Activated CD4-positive, alpha-beta T cell treated with anti-CD3 and anti-CD28 coated beads, Interleukin-10, Interleukin-2, amounts not matched to agents 100 ng/mL and 50 ng/mL, durations not matched to agents 16 hours and 8 hours (primary cell): ENCODE measurements at regions not wholly inside any gene's neighbourhood (a gene's known extent, or its start where the extent isn't known, plus 50 kb on each side); places are given as distances from the start of the nearest gene placed in this dataset.

Experiments
- DNase-seq: peaks from one replicate; pipeline ENCODE4 v3.0.0-alpha.2; 2020

- DNase-seq, result no peak
Measured at GRCh38 chr5:68759593-68759992, 334.2 kb upstream of the SLC30A5 start.

GRCh38 chr5:68762201-68762600 is 331.6 kb upstream of the SLC30A5 start:
- no peak for DNase-seq

GRCh38 chr5:68766952-68767464 is 326.8 kb upstream of the SLC30A5 start:
- no peak for DNase-seq

GRCh38 chr5:68770551-68770950 is 323.3 kb upstream of the SLC30A5 start:
- DNase-seq, result no peak

GRCh38 chr5:68771221-68771620 is 322.6 kb upstream of the SLC30A5 start:
- no peak for DNase-seq

GRCh38 chr5:68771732-68772131 is 322.1 kb upstream of the SLC30A5 start:
- no peak for DNase-seq

- no peak for DNase-seq
Measured at GRCh38 chr5:68776381-68776780, 317.4 kb upstream of the SLC30A5 start.

- DNase-seq, result no peak
Measured at GRCh38 chr5:68777135-68777534, 316.7 kb upstream of the SLC30A5 start.

- DNase-seq, result no peak
Measured at GRCh38 chr5:68778484-68778883, 315.3 kb upstream of the SLC30A5 start.

- no peak for DNase-seq
Measured at GRCh38 chr5:68780299-68780955, 313.4 kb upstream of the SLC30A5 start.

- no peak for DNase-seq
Measured at GRCh38 chr5:68793074-68793473, 300.7 kb upstream of the SLC30A5 start.

- no peak for DNase-seq
Measured at GRCh38 chr5:68793993-68794392, 299.8 kb upstream of the SLC30A5 start.

GRCh38 chr5:68795190-68795589 is 298.6 kb upstream of the SLC30A5 start:
- no peak for DNase-seq

GRCh38 chr5:68798877-68799843 is 294.7 kb upstream of the SLC30A5 start:
- no peak for DNase-seq

- DNase-seq, result no peak
Measured at GRCh38 chr5:68802430-68802829, 291.4 kb upstream of the SLC30A5 start.

GRCh38 chr5:68803881-68804319 is 289.9 kb upstream of the SLC30A5 start:
- DNase-seq, result no peak

- no peak for DNase-seq
Measured at GRCh38 chr5:68804343-68804742, 289.5 kb upstream of the SLC30A5 start.

GRCh38 chr5:68805444-68805843 is 288.4 kb upstream of the SLC30A5 start:
- DNase-seq, result no peak

- no peak for DNase-seq
Measured at GRCh38 chr5:68817632-68818031, 276.2 kb upstream of the SLC30A5 start.

- DNase-seq, result no peak
Measured at GRCh38 chr5:68818057-68818695, 275.6 kb upstream of the SLC30A5 start.

GRCh38 chr5:68818870-68819269 is 274.9 kb upstream of the SLC30A5 start:
- DNase-seq, result no peak

GRCh38 chr5:68821056-68821455 is 272.8 kb upstream of the SLC30A5 start:
- no peak for DNase-seq

GRCh38 chr5:68822796-68823195 is 271.0 kb upstream of the SLC30A5 start:
- DNase-seq, result no peak
